Myocyte (in vitro differentiated cells): ENCODE measurements at regions not wholly inside any gene's neighbourhood (a gene's known extent, or its start where the extent isn't known, plus 50 kb on each side); places are given as distances from the start of the nearest gene placed in this dataset.
A peak's percentile ranks its signal among the peaks of the same experiment; 100 is the strongest.
"Not testable (repeated sequence)": the region's sequence is repeated elsewhere in the genome, so short reads cannot be mapped to it uniquely, and the experiment has no call there.

Experiments used
- DNase-seq: peaks from one replicate; pipeline ENCODE4 v3.0.0-alpha.2; 2012; ENCODE audit warnings: low read depth

DNA sequence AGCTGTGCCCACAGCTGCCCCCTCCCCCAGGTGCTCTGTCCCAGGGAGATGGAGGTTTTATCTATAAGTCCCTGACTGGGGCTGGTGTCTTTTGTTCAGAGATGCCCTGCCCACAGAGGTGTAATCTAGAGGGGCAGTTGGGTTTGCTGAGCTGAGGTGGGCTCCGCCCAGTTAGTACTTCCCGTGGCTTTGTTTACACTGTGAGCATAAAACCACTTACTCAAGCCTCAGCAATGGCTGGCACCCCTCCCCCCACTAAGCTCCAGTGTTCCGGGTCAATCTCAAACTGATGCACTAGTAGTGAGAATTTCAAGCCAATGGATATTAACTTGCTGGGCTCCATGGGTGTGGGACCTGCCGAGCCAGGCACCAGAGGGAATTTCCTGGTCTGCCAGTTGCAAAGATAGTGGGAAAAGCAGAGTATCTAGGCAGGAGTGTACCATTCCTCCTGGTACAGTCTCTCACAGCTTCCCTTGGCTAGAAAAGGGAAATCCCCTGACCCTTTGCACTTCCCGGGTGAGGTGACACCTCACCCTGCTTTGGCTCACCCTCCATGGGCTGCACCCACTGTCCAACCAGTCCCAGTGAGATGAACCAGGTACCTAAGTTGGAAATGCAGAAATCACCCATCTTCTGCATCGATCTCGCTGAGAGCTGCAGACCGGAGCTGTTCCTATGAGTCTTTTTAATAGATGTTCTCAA lies 509.6 kb downstream of the TMEM38B start:
- DNase-seq, result not testable (repeated sequence)

DNA sequence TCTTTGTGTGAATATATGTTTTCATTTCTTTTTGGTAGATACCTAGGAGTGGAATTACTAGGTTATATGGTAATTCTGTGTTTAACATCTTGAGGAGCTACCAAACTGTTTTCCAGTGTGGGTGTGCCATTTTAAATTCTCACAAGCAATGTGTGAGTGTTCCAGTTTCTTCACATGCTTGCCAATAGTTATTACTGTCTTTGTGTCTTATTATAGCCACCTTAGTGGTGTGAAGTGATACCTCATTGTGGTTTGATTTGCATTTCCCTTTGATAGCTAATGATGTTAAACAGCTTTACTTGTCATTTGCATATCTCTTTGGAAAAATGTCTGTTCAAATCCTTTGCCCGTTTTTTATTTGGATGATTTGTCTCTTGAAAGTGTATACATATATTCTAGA lies 513.0 kb downstream of the TMEM38B start:
- DNase-seq, result no peak

DNA sequence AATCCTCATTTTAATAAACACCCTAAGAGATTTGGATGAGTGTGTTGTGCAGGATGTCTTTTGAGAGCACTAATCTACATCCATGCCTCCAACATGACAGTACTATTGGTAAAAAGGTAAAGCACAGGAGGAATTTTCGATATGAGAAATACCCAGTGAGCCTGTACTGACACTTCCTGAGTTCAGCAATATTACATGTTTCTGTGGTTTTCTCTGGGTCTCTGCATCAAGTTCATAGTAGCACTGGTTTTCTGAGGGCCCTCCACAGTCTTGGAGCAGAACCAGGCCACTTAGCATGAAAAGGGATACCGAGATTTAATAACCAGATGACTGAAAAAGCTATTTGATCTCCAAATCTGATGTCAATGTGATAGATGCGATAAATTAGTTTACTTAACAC lies 524.1 kb downstream of the TMEM38B start:
- no peak for DNase-seq

DNA sequence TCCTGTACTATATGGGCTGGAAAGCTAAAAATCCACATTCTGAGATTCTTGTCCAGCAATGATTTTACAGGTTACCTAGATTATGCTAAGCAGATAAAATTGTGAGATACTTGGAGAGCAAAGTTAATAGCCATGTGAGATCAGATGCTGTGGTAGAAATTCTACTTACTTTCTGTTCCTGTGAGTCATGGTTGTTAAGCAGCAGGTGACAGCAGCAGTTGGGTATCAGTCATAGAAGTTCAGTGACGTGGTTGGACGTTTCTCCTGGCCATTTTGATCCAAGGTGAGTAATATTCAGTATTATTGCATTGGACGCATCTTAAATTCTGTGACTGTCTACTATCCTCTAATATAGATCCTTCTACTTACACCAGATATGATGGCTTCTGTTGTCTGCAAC lies 524.5 kb downstream of the TMEM38B start:
- no peak for DNase-seq

DNA sequence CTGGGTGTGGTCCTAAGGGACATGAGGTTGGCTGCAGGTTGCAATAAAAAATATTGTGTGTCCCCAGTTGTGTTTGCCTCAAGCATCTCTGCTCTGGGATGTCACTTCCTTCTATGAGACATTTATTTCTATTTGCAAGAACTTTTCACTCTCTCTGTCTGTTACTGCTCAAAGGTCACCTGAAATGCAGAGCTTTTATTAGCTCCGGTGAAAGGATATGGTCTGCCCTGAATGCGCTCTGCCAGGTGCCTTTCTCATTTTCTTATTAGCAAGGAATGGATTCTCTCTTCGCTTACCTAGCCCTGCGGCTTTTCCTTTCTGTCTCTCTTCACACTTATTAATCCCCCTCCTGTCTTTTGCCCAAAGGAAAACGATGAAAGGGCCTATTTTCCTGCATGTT lies 526.1 kb downstream of the TMEM38B start:
- no peak for DNase-seq

DNA sequence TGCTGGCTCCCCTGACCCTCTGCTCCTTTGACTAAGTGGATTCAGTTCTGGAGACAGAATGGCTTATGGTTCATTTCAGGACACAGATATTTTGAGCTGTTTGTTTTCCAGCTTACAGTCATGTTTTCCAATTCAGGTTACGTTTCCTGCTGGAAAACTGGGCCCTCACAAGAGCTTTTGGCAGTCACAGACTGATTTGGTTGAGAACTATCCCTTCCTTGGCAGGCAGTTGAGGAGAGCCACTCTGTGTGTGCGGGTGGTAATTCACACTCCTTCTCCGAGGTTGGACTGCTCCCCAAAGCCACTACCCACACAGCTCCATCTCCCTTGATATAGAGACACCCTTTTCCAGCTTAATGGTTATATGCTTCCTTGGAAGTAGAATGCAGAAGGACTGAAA lies 534.5 kb downstream of the TMEM38B start:
- no peak for DNase-seq

GRCh38 chr9:106233116-106233515 lies 538.8 kb downstream of the TMEM38B start:
- DNase-seq, result no peak

- not testable (repeated sequence) for DNase-seq
These were observed 566.6 kb downstream of the TMEM38B start for GRCh38 chr9:106260908-106261307.

- peak; percentile 1 for DNase-seq
These were observed 583.6 kb downstream of the TMEM38B start for GRCh38 chr9:106277966-106278365.

DNA sequence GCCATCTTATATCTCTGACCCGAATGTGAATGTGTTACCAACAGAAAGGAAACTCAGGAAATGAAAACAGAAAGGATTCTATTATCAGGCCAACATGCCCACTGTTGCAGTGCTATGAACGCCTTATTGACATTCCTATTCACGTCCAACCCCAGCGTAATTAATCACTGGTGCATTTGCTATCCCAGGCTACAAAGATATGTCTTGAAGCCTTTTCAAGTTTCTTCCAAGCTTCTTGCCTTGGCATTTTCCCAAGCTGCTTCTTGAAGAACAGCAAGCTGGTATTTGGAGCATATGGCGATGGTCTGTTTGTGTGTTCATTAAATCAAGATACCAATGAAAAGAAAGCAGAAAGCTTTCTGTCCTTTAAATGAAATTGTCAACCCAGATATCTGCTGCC lies 579.2 kb upstream of the ZNF462 start:
- no peak for DNase-seq

DNA sequence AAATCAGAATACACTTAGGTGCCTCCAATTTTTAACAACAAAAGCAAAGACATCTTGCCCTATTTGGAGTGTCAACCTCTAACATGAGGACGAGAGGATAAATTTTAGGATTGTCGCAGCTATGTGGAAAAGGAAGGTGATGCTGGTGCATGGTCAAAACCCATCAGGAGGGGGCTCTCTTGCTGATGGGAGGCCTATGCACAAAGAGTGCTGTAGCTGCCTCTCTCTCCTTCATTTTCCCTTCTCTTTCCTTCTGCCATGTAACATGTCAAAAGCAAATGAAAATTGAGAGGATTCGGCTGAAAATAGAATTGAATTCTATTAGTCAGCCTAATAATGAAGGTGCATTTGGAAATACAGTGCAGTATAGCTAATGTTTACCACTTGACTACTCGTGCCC lies 578.7 kb upstream of the ZNF462 start:
- no peak for DNase-seq

- peak; percentile 1 for DNase-seq
These were observed 576.7 kb upstream of the ZNF462 start for GRCh38 chr9:106286249-106286648.

- no peak for DNase-seq
These were observed 575.8 kb upstream of the ZNF462 start for GRCh38 chr9:106287091-106287631.

DNA sequence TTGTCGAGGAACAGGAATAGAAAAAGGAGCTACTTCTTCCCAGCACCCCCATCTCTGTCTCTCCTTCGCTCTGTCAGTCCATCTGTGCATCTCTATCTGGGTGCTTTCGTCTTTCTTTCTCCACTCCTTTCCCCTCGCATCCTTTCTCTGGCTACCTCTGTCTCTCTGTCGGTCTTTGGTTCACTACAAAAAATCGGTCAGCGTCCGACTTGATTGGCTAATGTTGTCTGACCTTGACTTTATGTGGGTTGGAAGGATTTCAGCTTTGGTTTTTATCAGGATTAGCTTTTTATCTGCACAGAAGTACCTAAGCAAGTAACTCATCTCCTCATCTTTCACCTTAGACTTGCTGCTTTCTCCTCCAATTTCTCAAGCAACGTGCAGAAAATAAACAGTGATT lies 575.2 kb upstream of the ZNF462 start:
- no peak for DNase-seq

DNA sequence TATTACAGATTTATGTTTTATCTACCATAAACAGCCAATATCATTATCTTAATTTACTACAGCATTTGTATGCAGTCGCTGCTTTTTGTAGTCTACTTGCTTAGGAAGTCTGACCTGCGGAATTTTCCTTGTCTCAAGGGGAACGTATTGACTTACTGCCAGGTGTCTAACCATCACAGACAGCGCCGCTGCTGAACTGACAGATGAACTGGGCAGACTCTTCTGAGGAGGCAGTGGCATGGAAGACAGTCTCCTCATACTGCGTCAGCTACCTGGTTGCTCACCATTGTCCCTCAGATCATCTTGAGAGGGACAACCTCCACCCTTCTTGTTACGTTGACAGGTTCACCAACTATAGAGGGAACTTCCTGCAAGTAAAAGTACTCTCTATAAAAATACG lies 574.3 kb upstream of the ZNF462 start:
- DNase-seq, result no peak

DNA sequence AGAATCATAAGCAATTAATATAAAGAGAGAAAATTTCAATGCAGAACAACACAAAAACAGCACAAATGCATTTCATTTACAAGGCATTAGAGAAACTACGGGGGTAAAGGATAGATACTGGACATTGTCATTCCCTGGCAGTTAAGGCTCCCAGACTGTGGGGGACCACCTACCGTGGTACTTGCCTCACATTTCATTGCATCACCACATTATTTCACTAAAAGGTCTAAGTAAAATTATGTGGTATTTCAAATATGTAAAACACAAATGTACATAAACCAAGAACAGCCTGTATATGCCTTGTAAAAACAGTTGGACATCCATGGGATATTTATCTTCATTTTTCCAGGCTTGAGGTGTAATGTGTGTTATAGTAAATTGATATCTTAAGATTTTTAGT lies 571.2 kb upstream of the ZNF462 start:
- no peak for DNase-seq

- DNase-seq, result no peak
These were observed 566.5 kb upstream of the ZNF462 start for GRCh38 chr9:106296426-106296825.

GRCh38 chr9:106298997-106299396 lies 564.0 kb upstream of the ZNF462 start:
- no peak for DNase-seq

- no peak for DNase-seq
These were observed 558.5 kb upstream of the ZNF462 start for GRCh38 chr9:106304401-106304920.

DNA sequence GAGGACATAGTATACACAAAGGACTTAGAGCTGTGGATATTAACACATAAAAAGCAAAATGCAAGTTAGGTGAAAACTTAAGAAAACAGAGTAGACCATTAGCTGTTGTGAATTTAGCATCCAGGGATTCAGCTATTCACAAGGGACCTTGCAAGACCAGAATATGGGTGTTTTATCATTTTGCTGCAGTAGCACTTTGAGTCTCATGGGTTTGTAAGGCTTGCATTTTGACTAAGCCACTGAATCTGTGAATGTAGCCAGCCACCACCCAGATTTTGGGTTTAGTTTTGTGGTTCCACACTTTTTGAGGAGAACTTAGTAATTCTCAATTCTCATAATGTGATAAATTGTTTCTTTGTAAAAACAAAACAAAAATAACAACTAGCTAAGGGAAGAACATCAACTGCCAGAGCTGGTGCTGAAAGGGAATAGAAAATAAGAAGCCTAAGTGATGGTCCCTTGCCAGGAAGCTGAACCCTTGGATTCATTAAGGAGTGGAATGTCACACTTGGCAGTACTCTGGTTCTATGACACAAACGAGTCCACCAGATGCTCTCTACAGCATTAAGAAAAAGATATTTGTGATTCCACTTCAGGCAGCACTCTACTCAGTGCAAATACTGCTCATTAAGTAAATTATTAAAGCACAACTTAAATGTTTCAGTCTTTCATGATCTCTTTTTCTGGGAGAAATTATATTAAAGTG lies 557.4 kb upstream of the ZNF462 start:
- DNase-seq, result no peak

- DNase-seq, result no peak
These were observed 555.3 kb upstream of the ZNF462 start for GRCh38 chr9:106307670-106308069.

GRCh38 chr9:106309925-106310324 lies 553.0 kb upstream of the ZNF462 start:
- DNase-seq, result no peak

DNA sequence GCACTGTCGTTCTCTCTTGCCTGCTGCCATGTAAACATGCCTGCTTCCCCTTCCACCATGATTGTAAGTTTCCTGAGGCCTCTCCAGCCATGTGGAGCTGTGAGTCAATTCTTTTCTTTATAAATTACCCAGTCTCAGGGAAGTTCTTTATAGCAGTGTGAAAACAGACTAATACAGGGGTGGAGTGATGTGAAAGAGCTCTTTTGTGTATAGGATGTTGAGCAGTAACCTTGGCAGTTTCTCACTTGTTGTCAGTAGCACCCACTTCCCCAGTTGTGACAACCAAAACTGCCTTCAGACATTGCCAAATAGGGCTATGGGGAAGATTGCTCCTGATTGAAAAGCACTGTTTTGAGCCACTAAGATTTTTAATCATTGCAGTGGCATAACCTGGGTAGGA lies 552.2 kb upstream of the ZNF462 start:
- no peak for DNase-seq
